HCT116 (cell line): ENCODE measurements at regions not wholly inside any gene's neighbourhood (a gene's known extent, or its start where the extent isn't known, plus 50 kb on each side); places are given as distances from the start of the nearest gene placed in this dataset.

Source experiments
- ATAC-seq: fragments of 200-7000 bp; cut with Tn5 transposase; 2 replicates; pipeline ENCODE4 v1.9.1; 2020; ENCODE audit warnings: mild to moderate bottlenecking, moderate library complexity
- BruUV-seq: library from RNA; stranded (reverse); fragments of 400-500 nt; replicated peaks from 2 replicates; lab custom pipeline; 2021; lab: Mats Ljungman, UMichigan
- CTCF ChIA-PET: fragments of 300-600 bp; sonication (Branson Sonifier 250); formaldehyde crosslinking; loops from one replicate; lab custom pipeline; 2021; ENCODE audit warnings: antibody characterized with exemption; lab: Charles Lee
- POLR2A ChIA-PET: fragments of 300-600, 350-600 bp; sonication (Branson Sonifier 250); formaldehyde crosslinking; loops from one replicate; lab custom pipeline; 2021; ENCODE audit warnings: antibody characterized with exemption; lab: Charles Lee
- RAD21 ChIA-PET, 2 experiments: fragments of 300-600 bp; sonication (Branson Sonifier 250); formaldehyde crosslinking; loops; one replicate each; lab custom pipeline; 2023; ENCODE audit warnings: low total read pairs in 2 of 2; ENCODE audit not compliant: uncharacterized antibody in 2 of 2, unreplicated experiment in 2 of 2, low non-redundant PET in 1 of 2; lab: Charles Lee
- DNase-seq: peaks from one replicate; pipeline ENCODE4 v3.0.0-alpha.2; 2010; ENCODE audit warnings: low read depth, low spot score
- H2AFZ ChIP-seq: fragments of 200-600 bp; shearing (Covaris generic), sonication (generic); 2 replicates; pipeline ENCODE4 v1.6.1; 2017; ENCODE audit warnings: low read depth, mixed run types, mixed read lengths, antibody characterized with exemption, low read length; ENCODE audit not compliant: poor library complexity, severe bottlenecking
- H3K27ac ChIP-seq: 2 replicates; pipeline ENCODE4 v1.5.1; 2012; ENCODE audit warnings: low read depth, low read length
- H3K27me3 ChIP-seq: fragments of 200-600 bp; sonication (generic); 2 replicates; pipeline ENCODE4 v1.6.1; 2016; ENCODE audit warnings: mixed run types, low read length, mixed read lengths; ENCODE audit not compliant: insufficient read depth
- H3K36me3 ChIP-seq, 2 experiments: fragments of 200-500 bp in 1 of 2; fragments of 200-600 bp in 1 of 2; sonication (Bioruptor generic) in 1 of 2; sonication (generic) in 1 of 2; 2 replicates each; pipeline versions ENCODE4 v1.5.1 to v1.6.1; 2014 to 2016; ENCODE audit warnings: low read length in 2 of 2, inconsistent platforms in 1 of 2, mixed read lengths in 1 of 2, mixed run types in 1 of 2; ENCODE audit not compliant: insufficient read depth in 2 of 2, control insufficient read depth in 1 of 2
- H3K4me1 ChIP-seq, 2 experiments: fragments of 200-600 bp in 1 of 2; sonication (generic) in 1 of 2; 2 replicates each; pipeline versions ENCODE4 v1.5.1 to v1.6.1; 2012 to 2017; ENCODE audit warnings: low read length in 2 of 2, inconsistent platforms in 1 of 2, mild to moderate bottlenecking in 1 of 2, mixed read lengths in 1 of 2, mixed run types in 1 of 2, moderate library complexity in 1 of 2; ENCODE audit not compliant: insufficient read depth in 2 of 2, control insufficient read depth in 1 of 2
- H3K4me2 ChIP-seq: fragments of 200-600 bp; sonication (generic); 2 replicates; pipeline ENCODE4 v1.6.1; 2017; ENCODE audit warnings: mixed run types, low read length, mixed read lengths
- H3K4me3 ChIP-seq, 2 experiments: fragments of 200-600 bp in 1 of 2; sonication (generic) in 1 of 2; replicated peaks in 1 of 2; 2 replicates each; pipeline ENCODE4 v1.5.1; 2011 to 2016; ENCODE audit warnings: low read length in 2 of 2, control low read depth in 1 of 2, low read depth in 1 of 2, mild to moderate bottlenecking in 1 of 2, mixed read lengths in 1 of 2, mixed run types in 1 of 2
- H3K79me2 ChIP-seq: fragments of 200-600 bp; sonication (generic); 2 replicates; pipeline ENCODE4 v1.6.1; 2017; ENCODE audit warnings: mild to moderate bottlenecking, mixed run types, low read length, moderate library complexity, mixed read lengths; ENCODE audit not compliant: insufficient read depth
- H3K9ac ChIP-seq: fragments of 200-600 bp; sonication (generic); 2 replicates; pipeline ENCODE4 v1.6.1; 2016; ENCODE audit warnings: low read length, mixed read lengths
- H3K9me2 ChIP-seq: fragments of 200-600 bp; sonication (generic), shearing (Covaris generic); 2 replicates; pipeline ENCODE4 v1.6.1; 2017; ENCODE audit warnings: mixed run types, mild to moderate bottlenecking, moderate library complexity; ENCODE audit not compliant: insufficient read depth
- H3K9me3 ChIP-seq, 2 experiments: fragments of 200-500 bp in 1 of 2; fragments of 200-600 bp in 1 of 2; sonication (Bioruptor generic) in 1 of 2; sonication (generic) in 1 of 2; 2 replicates each; pipeline ENCODE4 v1.6.1; 2014 to 2017; ENCODE audit warnings: low read length in 2 of 2, mixed read lengths in 2 of 2, inconsistent platforms in 1 of 2, low read depth in 1 of 2, mild to moderate bottlenecking in 1 of 2, mixed run types in 1 of 2, moderate library complexity in 1 of 2; ENCODE audit not compliant: control insufficient read depth in 1 of 2, insufficient read depth in 1 of 2
- H4K20me1 ChIP-seq: fragments of 200-600 bp; sonication (generic), shearing (Covaris generic); 2 replicates; pipeline ENCODE4 v1.6.1; 2017; ENCODE audit warnings: mixed run types, mild to moderate bottlenecking, moderate library complexity; ENCODE audit not compliant: insufficient read depth
- CEBPB ChIP-seq: IDR thresholded peaks from 2 replicates; pipeline ENCODE4 v1.6.1; 2012; ENCODE audit warnings: low read depth
- EZH2phosphoT487 ChIP-seq: fragments of 200-600 bp; IDR thresholded peaks from 2 replicates; pipeline ENCODE4 v1.6.1; 2018; ENCODE audit warnings: antibody characterized with exemption, borderline replicate concordance
- JUND ChIP-seq: IDR thresholded peaks from 2 replicates; pipeline ENCODE4 v1.6.1; 2012
- POLR2A ChIP-seq: IDR thresholded peaks from 2 replicates; pipeline ENCODE4 v1.7.0; 2011; ENCODE audit warnings: borderline replicate concordance; ENCODE audit not compliant: insufficient read depth, insufficient read length; ENCODE audit errors: extremely low read depth
- POLR2AphosphoS5 ChIP-seq: IDR thresholded peaks from 2 replicates; pipeline ENCODE4 v1.6.1; 2011; ENCODE audit warnings: mild to moderate bottlenecking, low read depth, low read length, moderate library complexity
- RAD21 ChIP-seq: IDR thresholded peaks from 2 replicates; pipeline ENCODE4 v1.6.1; 2012; ENCODE audit warnings: low read depth, mild to moderate bottlenecking
- SP1 ChIP-seq: IDR thresholded peaks from 2 replicates; pipeline ENCODE4 v1.6.1; 2012; ENCODE audit warnings: low read depth
- YY1 ChIP-seq: IDR thresholded peaks from 2 replicates; pipeline ENCODE4 v1.6.1; 2011; ENCODE audit warnings: low read length, low read depth, moderate library complexity, mild to moderate bottlenecking; ENCODE audit not compliant: insufficient replicate concordance; ENCODE audit errors: extremely low read depth
- intact Hi-C: fragments of 100-400 bp; cut with micrococcal nuclease; formaldehyde crosslinking; loops from 2 replicates; pipeline ENCODE4 v1.10.0; 2022
- TF ChIP-seq, protein P1 (sequence below): IDR thresholded peaks from 2 replicates; pipeline ENCODE4 v1.6.1; 2011; ENCODE audit warnings: mild to moderate bottlenecking, low read length, moderate library complexity; ENCODE audit not compliant: insufficient replicate concordance; ENCODE audit errors: extremely low read depth
- TF ChIP-seq, protein P2 (sequence below): IDR thresholded peaks from 2 replicates; pipeline ENCODE4 v1.6.1; 2012
- TF ChIP-seq, protein P3 (sequence below): IDR thresholded peaks from 2 replicates; pipeline ENCODE4 v1.6.1; 2012; ENCODE audit warnings: low read depth

DNA sequence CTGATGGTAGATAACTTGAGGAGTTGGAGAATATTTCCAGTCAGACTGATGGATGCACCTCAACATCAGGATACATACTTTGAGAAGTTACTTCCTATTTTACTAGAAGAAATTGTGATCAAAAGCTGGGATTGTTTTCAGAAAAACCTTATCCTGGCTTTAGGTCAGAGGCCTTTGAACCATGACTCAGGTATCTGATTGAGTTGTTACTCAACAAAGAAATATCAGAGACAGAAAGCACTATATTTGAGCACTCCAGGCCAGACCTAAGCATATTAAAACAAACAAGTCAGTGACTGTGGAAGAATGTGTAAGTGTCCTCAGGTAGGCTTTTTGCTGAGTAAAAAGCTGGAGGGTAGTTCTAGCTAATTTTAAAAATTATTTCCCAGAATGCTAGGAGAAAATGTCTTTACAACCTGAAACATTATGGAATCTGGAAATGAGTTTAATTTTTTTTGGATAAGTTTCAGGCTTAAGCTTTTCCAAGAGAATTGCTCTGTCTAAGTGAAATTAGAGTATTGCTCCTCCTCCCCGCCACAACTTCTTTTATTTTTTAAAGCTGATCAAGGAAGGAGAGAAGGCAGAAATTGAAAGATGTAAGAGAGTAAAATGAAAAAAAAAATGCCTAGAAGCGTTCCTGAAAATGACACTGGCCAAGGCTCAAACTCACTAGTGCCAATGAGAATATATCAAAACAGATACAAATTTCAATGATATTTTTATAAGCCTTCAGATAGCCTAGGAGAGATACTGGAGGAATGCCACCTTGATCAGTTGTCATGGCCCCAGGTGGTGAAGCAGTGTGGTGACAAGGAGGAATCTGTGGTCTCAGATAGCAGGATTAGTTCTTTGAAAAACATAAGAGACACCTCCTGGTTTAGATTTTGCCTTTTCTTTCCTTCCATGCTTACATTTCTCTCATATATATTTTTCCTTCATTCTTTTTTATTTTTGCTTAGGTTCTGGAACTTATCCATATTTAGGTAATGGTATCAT, 790.3 kb downstream of the TMTC2 start:
- ChIA-PET POLR2A (no interaction called here), RAD21 (no interaction called here), CTCF (no interaction called here)
- no peaks in the 10 kb centered on the region for H4K20me1 ChIP-seq
- no peaks in the 10 kb centered on the region for H3K79me2 ChIP-seq
- H3K9me3 ChIP-seq, result no peaks in the 10 kb centered on the region
- no peak overlapping the region for H3K4me3 ChIP-seq
- H3K4me2 ChIP-seq, result no peak overlapping the region
- ATAC-seq (no peak), DNase-seq (no peak)
- no peak overlapping the region for H3K27ac ChIP-seq
- no TSS peak for BruUV-seq
- H2AFZ ChIP-seq, result no peak overlapping the region
- H3K4me1 ChIP-seq, result no peaks in the 10 kb centered on the region
- no peak overlapping the region for H3K9ac ChIP-seq
- TF ChIP-seq RAD21 (no peak), POLR2AphosphoS5 (no peak), POLR2A (no peak), YY1 (no peak), EZH2phosphoT487 (no peak), SP1 (no peak), JUND (no peak), CEBPB (no peak)
- TF ChIP-seq, protein P1, sequence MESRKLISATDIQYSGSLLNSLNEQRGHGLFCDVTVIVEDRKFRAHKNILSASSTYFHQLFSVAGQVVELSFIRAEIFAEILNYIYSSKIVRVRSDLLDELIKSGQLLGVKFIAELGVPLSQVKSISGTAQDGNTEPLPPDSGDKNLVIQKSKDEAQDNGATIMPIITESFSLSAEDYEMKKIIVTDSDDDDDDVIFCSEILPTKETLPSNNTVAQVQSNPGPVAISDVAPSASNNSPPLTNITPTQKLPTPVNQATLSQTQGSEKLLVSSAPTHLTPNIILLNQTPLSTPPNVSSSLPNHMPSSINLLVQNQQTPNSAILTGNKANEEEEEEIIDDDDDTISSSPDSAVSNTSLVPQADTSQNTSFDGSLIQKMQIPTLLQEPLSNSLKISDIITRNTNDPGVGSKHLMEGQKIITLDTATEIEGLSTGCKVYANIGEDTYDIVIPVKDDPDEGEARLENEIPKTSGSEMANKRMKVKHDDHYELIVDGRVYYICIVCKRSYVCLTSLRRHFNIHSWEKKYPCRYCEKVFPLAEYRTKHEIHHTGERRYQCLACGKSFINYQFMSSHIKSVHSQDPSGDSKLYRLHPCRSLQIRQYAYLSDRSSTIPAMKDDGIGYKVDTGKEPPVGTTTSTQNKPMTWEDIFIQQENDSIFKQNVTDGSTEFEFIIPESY, result no peak
- TF ChIP-seq, protein P2, sequence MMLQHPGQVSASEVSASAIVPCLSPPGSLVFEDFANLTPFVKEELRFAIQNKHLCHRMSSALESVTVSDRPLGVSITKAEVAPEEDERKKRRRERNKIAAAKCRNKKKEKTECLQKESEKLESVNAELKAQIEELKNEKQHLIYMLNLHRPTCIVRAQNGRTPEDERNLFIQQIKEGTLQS, result no peak
- TF ChIP-seq, protein P3, sequence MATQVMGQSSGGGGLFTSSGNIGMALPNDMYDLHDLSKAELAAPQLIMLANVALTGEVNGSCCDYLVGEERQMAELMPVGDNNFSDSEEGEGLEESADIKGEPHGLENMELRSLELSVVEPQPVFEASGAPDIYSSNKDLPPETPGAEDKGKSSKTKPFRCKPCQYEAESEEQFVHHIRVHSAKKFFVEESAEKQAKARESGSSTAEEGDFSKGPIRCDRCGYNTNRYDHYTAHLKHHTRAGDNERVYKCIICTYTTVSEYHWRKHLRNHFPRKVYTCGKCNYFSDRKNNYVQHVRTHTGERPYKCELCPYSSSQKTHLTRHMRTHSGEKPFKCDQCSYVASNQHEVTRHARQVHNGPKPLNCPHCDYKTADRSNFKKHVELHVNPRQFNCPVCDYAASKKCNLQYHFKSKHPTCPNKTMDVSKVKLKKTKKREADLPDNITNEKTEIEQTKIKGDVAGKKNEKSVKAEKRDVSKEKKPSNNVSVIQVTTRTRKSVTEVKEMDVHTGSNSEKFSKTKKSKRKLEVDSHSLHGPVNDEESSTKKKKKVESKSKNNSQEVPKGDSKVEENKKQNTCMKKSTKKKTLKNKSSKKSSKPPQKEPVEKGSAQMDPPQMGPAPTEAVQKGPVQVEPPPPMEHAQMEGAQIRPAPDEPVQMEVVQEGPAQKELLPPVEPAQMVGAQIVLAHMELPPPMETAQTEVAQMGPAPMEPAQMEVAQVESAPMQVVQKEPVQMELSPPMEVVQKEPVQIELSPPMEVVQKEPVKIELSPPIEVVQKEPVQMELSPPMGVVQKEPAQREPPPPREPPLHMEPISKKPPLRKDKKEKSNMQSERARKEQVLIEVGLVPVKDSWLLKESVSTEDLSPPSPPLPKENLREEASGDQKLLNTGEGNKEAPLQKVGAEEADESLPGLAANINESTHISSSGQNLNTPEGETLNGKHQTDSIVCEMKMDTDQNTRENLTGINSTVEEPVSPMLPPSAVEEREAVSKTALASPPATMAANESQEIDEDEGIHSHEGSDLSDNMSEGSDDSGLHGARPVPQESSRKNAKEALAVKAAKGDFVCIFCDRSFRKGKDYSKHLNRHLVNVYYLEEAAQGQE, result no peak
- no peaks in the 10 kb centered on the region for H3K9me2 ChIP-seq
- H3K36me3 ChIP-seq, result no peaks in the 10 kb centered on the region
- no peaks in the 10 kb centered on the region for H3K27me3 ChIP-seq
- intact Hi-C loops, result no loop called here
